Activated CD4-positive, alpha-beta T cell treated with anti-CD3 and anti-CD28 coated beads for 36 hours (primary cell): ENCODE measurements at regions not wholly inside any gene's neighbourhood (a gene's known extent, or its start where the extent isn't known, plus 50 kb on each side); places are given as distances from the start of the nearest gene placed in this dataset.

ENCODE experiments used
- ATAC-seq: fragments of 200-7000 bp; cut with Tn5 transposase; one replicate; pipeline ENCODE4 v1.10.0; 2021; ENCODE audit warnings: mild to moderate bottlenecking, moderate library complexity
- CTCF ChIA-PET: fragments of 350-600 bp; sonication (Branson Sonifier 250); formaldehyde crosslinking; loops from one replicate; lab custom pipeline; 2021; ENCODE audit warnings: antibody characterized with exemption; lab: Charles Lee
- POLR2A ChIA-PET: fragments of 350-600 bp; sonication (Branson Sonifier 250); formaldehyde crosslinking; loops from one replicate; lab custom pipeline; 2021; ENCODE audit warnings: antibody characterized with exemption, inconsistent platforms; lab: Charles Lee
- DNase-seq: peaks from one replicate; pipeline ENCODE4 v3.0.0-alpha.2; 2020
- H3K27ac Mint-ChIP-seq: one replicate; pipeline ENCODE4 v1.8.0; 2021; ENCODE audit warnings: mixed read lengths
- H3K27me3 Mint-ChIP-seq: one replicate; pipeline ENCODE4 v1.8.0; 2021; ENCODE audit warnings: mixed read lengths
- H3K36me3 Mint-ChIP-seq: one replicate; pipeline ENCODE4 v1.8.0; 2021; ENCODE audit warnings: low read depth, mixed read lengths
- H3K4me1 Mint-ChIP-seq: one replicate; pipeline ENCODE4 v1.8.0; 2021; ENCODE audit warnings: mixed read lengths
- H3K4me3 Mint-ChIP-seq: one replicate; pipeline ENCODE4 v1.8.0; 2021; ENCODE audit warnings: mild to moderate bottlenecking, moderate library complexity, mixed read lengths
- H3K9me3 Mint-ChIP-seq: one replicate; pipeline ENCODE4 v1.8.0; 2021; ENCODE audit warnings: low read depth, mixed read lengths
- intact Hi-C, 2 experiments: fragments of 100-400 bp; cut with DNase I in 1 of 2; cut with micrococcal nuclease in 1 of 2; formaldehyde crosslinking; loops; one replicate each; pipeline versions ENCODE4 v1.14.2 to v1.15.1; 2022 to 2024; cut with DNase I, micrococcal nuclease

- Mint-ChIP-seq H3K9me3 (no peaks in the 10 kb centered on the region), H3K27me3 (peaks cover 11% of the 10 kb centered on the region), H3K27ac (no peak overlapping the region), H3K4me3 (no peak overlapping the region), H3K4me1 (no peaks in the 10 kb centered on the region), H3K36me3 (no peaks in the 10 kb centered on the region)
- CTCF ChIA-PET = no interaction called here
- intact Hi-C loops = no loop called here
- ATAC-seq (no peak), DNase-seq (no peak)
- POLR2A ChIA-PET = no interaction called here
Measured at GRCh38 chr1:209305221-209305954, 278.1 kb upstream of the CAMK1G start.

GRCh38 chr1:209307846-209308245 lies 275.7 kb upstream of the CAMK1G start:
- H3K9me3 Mint-ChIP-seq = no peaks in the 10 kb centered on the region
- no peak for ATAC-seq
- peaks cover 14% of the 10 kb centered on the region for H3K27me3 Mint-ChIP-seq
- H3K4me3 Mint-ChIP-seq = no peak overlapping the region
- CTCF ChIA-PET = interaction anchor here (0.6 kb wide), 1 partner anchor 16 kb away, joined by 3 read pairs; no protein-coding TSS in a partner anchor
- intact Hi-C loops = no loop called here
- DNase-seq = no peak
- no peak overlapping the region for H3K27ac Mint-ChIP-seq
- H3K4me1 Mint-ChIP-seq = no peaks in the 10 kb centered on the region
- POLR2A ChIA-PET = no interaction called here
- H3K36me3 Mint-ChIP-seq = no peaks in the 10 kb centered on the region

GRCh38 chr1:209309198-209309597 lies 274.3 kb upstream of the CAMK1G start:
- POLR2A ChIA-PET = no interaction called here
- DNase-seq (no peak), ATAC-seq (no peak)
- Mint-ChIP-seq H3K4me1 (no peaks in the 10 kb centered on the region), H3K27me3 (peaks cover 19% of the 10 kb centered on the region), H3K27ac (no peak overlapping the region), H3K4me3 (no peak overlapping the region), H3K36me3 (no peaks in the 10 kb centered on the region), H3K9me3 (no peaks in the 10 kb centered on the region)
- intact Hi-C loops = no loop called here
- CTCF ChIA-PET = no interaction called here

DNA sequence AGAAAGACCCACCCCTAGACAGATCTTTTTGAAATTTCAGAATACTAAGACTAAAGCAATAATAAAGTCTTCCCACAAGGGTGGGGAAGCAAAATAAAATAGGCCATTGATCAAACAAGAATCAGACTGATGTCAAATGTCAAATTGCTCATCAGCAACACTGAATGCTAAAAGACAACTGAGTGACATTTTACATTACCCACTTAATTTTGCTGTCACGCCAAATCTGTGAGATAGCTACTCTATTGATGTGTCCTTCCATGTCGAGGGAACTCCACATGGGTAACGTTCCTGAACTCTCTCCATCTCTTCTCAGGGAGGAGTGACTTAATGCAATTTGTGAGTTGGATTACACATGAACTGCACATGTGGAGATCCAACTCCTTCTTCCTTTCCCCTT lies 271.7 kb upstream of the CAMK1G start:
- no peak for ATAC-seq
- Mint-ChIP-seq H3K4me3 (no peak overlapping the region), H3K4me1 (no peaks in the 10 kb centered on the region), H3K27ac (no peak overlapping the region), H3K36me3 (no peaks in the 10 kb centered on the region), H3K27me3 (peaks cover 15% of the 10 kb centered on the region), H3K9me3 (no peaks in the 10 kb centered on the region)
- ChIA-PET POLR2A (no interaction called here), CTCF (no interaction called here)
- intact Hi-C loops = no loop called here
- no peak for DNase-seq

DNA sequence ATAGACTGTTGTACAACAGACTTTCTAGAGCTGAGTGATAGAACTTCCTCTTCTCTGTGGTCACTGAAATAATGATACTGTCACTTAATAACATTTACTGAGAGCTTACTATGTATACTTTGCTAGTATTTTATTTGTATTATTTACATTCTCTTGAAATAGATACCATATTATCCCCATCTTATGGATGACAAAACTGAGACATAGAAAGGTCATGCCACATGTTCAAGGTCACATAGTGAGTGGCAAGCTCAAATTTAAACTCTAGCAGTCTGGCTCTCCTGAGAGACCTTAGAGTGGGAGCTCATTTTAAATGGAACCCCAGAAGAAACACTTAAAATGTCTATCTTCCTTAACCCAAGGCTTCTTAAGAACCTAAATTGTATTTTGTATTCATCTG lies 266.6 kb upstream of the CAMK1G start:
- POLR2A ChIA-PET = no interaction called here
- CTCF ChIA-PET = interaction anchor here (0.8 kb wide), 1 partner anchor 12 kb away, joined by 3 read pairs; no protein-coding TSS in a partner anchor
- Mint-ChIP-seq H3K4me1 (no peaks in the 10 kb centered on the region), H3K27me3 (peaks cover 18% of the 10 kb centered on the region), H3K27ac (no peak overlapping the region), H3K36me3 (no peaks in the 10 kb centered on the region), H3K4me3 (no peak overlapping the region), H3K9me3 (peaks cover 2% of the 10 kb centered on the region)
- DNase-seq = no peak
- ATAC-seq = no peak
- intact Hi-C loops = no loop called here

DNA sequence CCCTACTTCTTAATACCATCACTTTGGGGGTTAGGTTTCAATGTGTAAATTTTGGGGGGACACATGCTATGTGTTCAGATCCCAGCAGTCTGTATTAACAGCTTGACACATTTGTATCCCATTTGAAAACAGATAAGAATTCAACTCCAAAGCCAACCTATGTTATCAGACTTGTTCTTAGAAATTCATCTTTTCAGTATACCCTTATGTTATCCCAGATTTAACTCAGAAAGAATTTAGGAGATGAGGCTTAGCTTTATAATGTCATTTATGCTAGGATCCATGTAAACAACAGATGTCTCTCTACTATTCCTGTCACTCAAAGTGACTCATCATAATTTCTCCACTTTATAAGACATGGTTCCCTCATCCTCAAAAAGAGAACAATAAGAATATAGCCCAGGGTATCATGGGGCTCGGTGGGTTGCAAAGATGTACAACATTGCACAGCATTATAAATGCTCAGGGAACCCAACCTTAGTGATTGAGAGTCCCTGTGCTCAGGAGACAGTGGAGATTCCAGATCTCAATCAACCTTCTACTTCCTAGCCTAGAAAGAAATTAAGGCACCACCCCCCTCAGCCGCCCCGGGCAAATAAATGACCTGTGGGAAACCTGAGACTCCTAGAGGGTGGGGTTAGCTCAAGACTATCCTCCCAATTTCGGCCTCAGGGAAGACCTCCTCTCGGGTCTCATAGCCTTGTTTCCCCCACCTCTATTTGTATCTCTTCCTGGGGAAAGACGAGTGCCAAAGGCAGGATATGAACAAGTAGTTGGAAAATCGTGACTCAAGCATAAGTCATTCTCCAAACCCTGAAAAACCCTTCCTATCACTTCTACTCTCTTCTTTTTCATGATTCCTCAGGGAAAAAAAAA lies 265.1 kb upstream of the CAMK1G start:
- intact Hi-C loops = no loop called here
- no peak for ATAC-seq
- ChIA-PET POLR2A (no interaction called here), CTCF (no interaction called here)
- no peaks in the 10 kb centered on the region for H3K4me1 Mint-ChIP-seq
- H3K27ac Mint-ChIP-seq = no peak overlapping the region
- H3K4me3 Mint-ChIP-seq = no peak overlapping the region
- no peaks in the 10 kb centered on the region for H3K36me3 Mint-ChIP-seq
- H3K27me3 Mint-ChIP-seq = peaks cover 16% of the 10 kb centered on the region
- DNase-seq = no peak
- peaks cover 2% of the 10 kb centered on the region for H3K9me3 Mint-ChIP-seq

DNA sequence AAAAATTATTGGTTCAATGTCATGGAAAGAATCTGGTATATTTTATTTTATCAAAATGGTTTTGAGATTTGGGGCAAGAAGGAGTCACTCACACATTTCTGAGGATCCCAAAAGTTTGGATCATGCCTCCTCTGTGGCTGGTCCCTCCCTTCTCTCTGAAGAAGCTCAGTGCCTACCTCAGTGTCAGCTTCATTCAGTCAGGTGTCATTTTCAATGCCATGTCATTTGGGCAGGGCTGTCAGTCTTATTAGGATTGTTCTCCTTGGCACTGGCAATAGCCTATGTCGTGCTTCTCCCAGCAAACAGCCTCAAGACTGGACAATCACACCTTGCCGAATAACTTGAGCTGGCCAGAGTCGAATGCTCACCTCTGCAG lies 264.5 kb upstream of the CAMK1G start:
- Mint-ChIP-seq H3K4me3 (no peak overlapping the region), H3K27me3 (peaks cover 11% of the 10 kb centered on the region), H3K9me3 (peaks cover 2% of the 10 kb centered on the region), H3K27ac (no peak overlapping the region), H3K36me3 (no peaks in the 10 kb centered on the region), H3K4me1 (no peaks in the 10 kb centered on the region)
- CTCF ChIA-PET = no interaction called here
- no peak for ATAC-seq
- intact Hi-C loops = no loop called here
- no peak for DNase-seq
- POLR2A ChIA-PET = no interaction called here

- Mint-ChIP-seq H3K27me3 (peaks cover 7% of the 10 kb centered on the region), H3K27ac (no peak overlapping the region), H3K9me3 (peaks cover 2% of the 10 kb centered on the region), H3K4me1 (no peaks in the 10 kb centered on the region), H3K4me3 (no peak overlapping the region), H3K36me3 (no peaks in the 10 kb centered on the region)
- intact Hi-C loops = no loop called here
- DNase-seq = no peak
- POLR2A ChIA-PET = no interaction called here
- ATAC-seq = no peak
- CTCF ChIA-PET = no interaction called here
Measured at GRCh38 chr1:209319549-209319948, 264.0 kb upstream of the CAMK1G start.

- Mint-ChIP-seq H3K27me3 (peaks cover 7% of the 10 kb centered on the region), H3K27ac (no peak overlapping the region), H3K36me3 (no peaks in the 10 kb centered on the region), H3K9me3 (peaks cover 2% of the 10 kb centered on the region), H3K4me3 (no peak overlapping the region), H3K4me1 (no peaks in the 10 kb centered on the region)
- no peak for ATAC-seq
- no peak for DNase-seq
- POLR2A ChIA-PET = no interaction called here
- intact Hi-C loops = no loop called here
- CTCF ChIA-PET = no interaction called here
Measured at GRCh38 chr1:209323743-209324142, 259.8 kb upstream of the CAMK1G start.

DNA sequence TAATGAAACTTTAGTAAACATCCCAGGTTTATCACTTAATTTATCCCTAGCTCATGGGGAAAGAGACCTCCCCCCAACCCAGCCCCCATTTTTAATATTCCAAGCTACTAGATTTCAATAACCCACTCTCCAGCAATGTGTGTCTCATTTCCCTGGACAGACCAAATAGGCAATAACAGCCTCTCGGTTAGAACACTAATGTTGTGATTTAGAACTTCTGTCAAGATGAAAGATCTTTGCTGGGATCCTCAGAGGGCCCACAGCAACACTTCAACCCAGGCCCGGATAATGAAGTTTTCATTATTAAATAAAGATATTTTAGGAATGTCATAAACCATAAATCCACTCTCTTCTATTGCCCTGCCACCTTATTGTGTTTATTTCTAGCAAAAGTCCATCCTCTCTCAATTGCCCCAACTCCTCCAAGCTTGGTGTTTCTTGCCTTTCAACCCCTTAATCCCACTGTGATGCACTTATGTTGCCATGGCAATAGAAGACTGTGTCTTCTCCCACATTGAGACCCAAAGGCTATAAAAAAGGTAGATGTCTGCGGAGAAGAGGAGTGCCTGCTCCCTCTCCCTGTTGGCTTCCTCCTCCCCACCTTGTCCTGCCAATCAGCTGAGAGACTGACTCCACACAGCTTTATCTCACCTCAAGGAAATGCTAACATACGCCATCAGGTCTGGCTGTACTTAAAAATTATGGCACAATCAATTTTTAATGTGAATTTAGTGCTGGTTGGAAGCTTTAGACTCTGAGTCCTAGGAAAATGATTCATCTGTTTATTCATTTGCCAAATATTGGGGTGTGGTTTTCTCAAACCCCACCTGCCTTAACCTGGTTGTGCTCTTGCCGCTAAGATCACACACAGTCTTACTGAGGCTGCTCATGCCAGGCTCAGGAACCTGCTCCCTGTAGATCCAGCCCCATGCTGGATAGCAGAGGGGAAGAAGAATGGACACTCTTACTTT lies 258.3 kb upstream of the CAMK1G start:
- H3K4me3 Mint-ChIP-seq = no peak overlapping the region
- intact Hi-C loops = no loop called here
- no peaks in the 10 kb centered on the region for H3K4me1 Mint-ChIP-seq
- ATAC-seq (no peak), DNase-seq (no peak)
- POLR2A ChIA-PET = no interaction called here
- CTCF ChIA-PET = interaction anchor here (1.1 kb wide), 2 partner anchors 10 to 123 kb away, joined by 4 to 5 read pairs; no protein-coding TSS in a partner anchor
- peaks cover 7% of the 10 kb centered on the region for H3K27me3 Mint-ChIP-seq
- peaks cover 2% of the 10 kb centered on the region for H3K9me3 Mint-ChIP-seq
- no peaks in the 10 kb centered on the region for H3K36me3 Mint-ChIP-seq
- no peak overlapping the region for H3K27ac Mint-ChIP-seq

- H3K27me3 Mint-ChIP-seq = peaks cover 4% of the 10 kb centered on the region
- CTCF ChIA-PET = interaction anchor here (1.1 kb wide), 1 partner anchor 124 kb away, joined by 4 read pairs; no protein-coding TSS in a partner anchor
- POLR2A ChIA-PET = interaction anchor here (0.6 kb wide), 1 partner anchor 219 kb away, joined by 3 read pairs; no protein-coding TSS in a partner anchor
- no peak overlapping the region for H3K4me3 Mint-ChIP-seq
- ATAC-seq = no peak
- DNase-seq = no peak
- no peaks in the 10 kb centered on the region for H3K4me1 Mint-ChIP-seq
- H3K9me3 Mint-ChIP-seq = no peaks in the 10 kb centered on the region
- H3K36me3 Mint-ChIP-seq = no peaks in the 10 kb centered on the region
- intact Hi-C loops = no loop called here
- H3K27ac Mint-ChIP-seq = no peak overlapping the region
Measured at GRCh38 chr1:209326076-209326475, 257.4 kb upstream of the CAMK1G start.
